Loucy (cell line): ENCODE measurements at regions not wholly inside any gene's neighbourhood (a gene's known extent, or its start where the extent isn't known, plus 50 kb on each side); places are given as distances from the start of the nearest gene placed in this dataset.
A peak's percentile ranks its signal among the peaks of the same experiment; 100 is the strongest.

Experiments used
- H2AFZ ChIP-seq: fragments of 200-600 bp; sonication (generic); 2 replicates; pipeline ENCODE4 v1.6.0; 2016; ENCODE audit warnings: antibody characterized with exemption, mild to moderate bottlenecking, low read length, moderate library complexity
- H3F3A ChIP-seq: fragments of 200-600 bp; 2 replicates; pipeline ENCODE4 v1.6.0; 2016; ENCODE audit warnings: antibody characterized with exemption, low read depth, mild to moderate bottlenecking
- H3K27me3 ChIP-seq: fragments of 200-600 bp; sonication (generic); 2 replicates; pipeline ENCODE4 v1.6.1; 2014; ENCODE audit warnings: low read length, mild to moderate bottlenecking; ENCODE audit not compliant: insufficient read depth, poor library complexity, severe bottlenecking
- H3K36me3 ChIP-seq: fragments of 200-600 bp; sonication (generic); 2 replicates; pipeline ENCODE4 v1.6.1; 2016; ENCODE audit warnings: low read length; ENCODE audit not compliant: insufficient read depth
- H3K4me1 ChIP-seq: fragments of 200-600 bp; sonication (generic); 2 replicates; pipeline ENCODE4 v1.5.1; 2014; ENCODE audit warnings: low read length, mild to moderate bottlenecking; ENCODE audit not compliant: insufficient read depth, poor library complexity, severe bottlenecking
- H3K4me2 ChIP-seq: fragments of 200-600 bp; sonication (generic); 2 replicates; pipeline ENCODE4 v1.6.0; 2014; ENCODE audit warnings: antibody characterized with exemption, low read length, low read depth, mild to moderate bottlenecking; ENCODE audit not compliant: poor library complexity, severe bottlenecking
- H3K4me3 ChIP-seq: fragments of 200-600 bp; sonication (generic); 2 replicates; pipeline ENCODE4 v1.5.1; 2014; ENCODE audit warnings: low read length, mild to moderate bottlenecking, mixed read lengths; ENCODE audit not compliant: poor library complexity, severe bottlenecking
- H3K79me2 ChIP-seq: fragments of 200-600 bp; sonication (generic); 2 replicates; pipeline ENCODE4 v1.6.1; 2014; ENCODE audit warnings: low read length; ENCODE audit not compliant: insufficient read depth
- H3K9ac ChIP-seq: fragments of 200-600 bp; sonication (generic); 2 replicates; pipeline ENCODE4 v1.6.0; 2014; ENCODE audit warnings: mild to moderate bottlenecking, low read depth, low read length, moderate library complexity; ENCODE audit not compliant: poor library complexity, severe bottlenecking
- H3K9me2 ChIP-seq: fragments of 200-600 bp; sonication (generic); replicated peaks from 2 replicates; pipeline ENCODE4 v1.6.1; 2016; ENCODE audit warnings: low read depth, low read length, mixed read lengths
- H3K9me3 ChIP-seq: fragments of 200-600 bp; sonication (generic); 2 replicates; pipeline ENCODE4 v1.6.1; 2014; ENCODE audit warnings: mild to moderate bottlenecking, antibody characterized with exemption, low read length, low read depth; ENCODE audit not compliant: insufficient read depth
- H4K20me1 ChIP-seq: fragments of 200-600 bp; sonication (generic); 2 replicates; pipeline ENCODE4 v1.6.0; 2014; ENCODE audit warnings: antibody characterized with exemption, low read length, mild to moderate bottlenecking; ENCODE audit not compliant: insufficient read depth, poor library complexity, severe bottlenecking
- CTCF ChIP-seq: fragments of 200-600 bp; sonication (generic); conservative IDR thresholded peaks from 2 replicates; pipeline ENCODE4 v1.5.1; 2014; ENCODE audit warnings: mild to moderate bottlenecking, antibody characterized with exemption, low read length
- EZH2phosphoT487 ChIP-seq: fragments of 200-600 bp; IDR thresholded peaks from 2 replicates; pipeline ENCODE4 v1.6.1; 2018; ENCODE audit warnings: antibody characterized with exemption, mild to moderate bottlenecking, moderate library complexity, borderline replicate concordance

GRCh38 chr1:148296511-148296910 lies 144.4 kb upstream of the NBPF11 start:
- no peaks in the 10 kb centered on the region for H3K27me3 ChIP-seq
- no peaks in the 10 kb centered on the region for H4K20me1 ChIP-seq
- no peak overlapping the region for H2AFZ ChIP-seq
- no peaks in the 10 kb centered on the region for H3K9me3 ChIP-seq
- no peaks in the 10 kb centered on the region for H3K36me3 ChIP-seq
- H3K9ac ChIP-seq = no peak overlapping the region
- H3K79me2 ChIP-seq = no peaks in the 10 kb centered on the region
- no peak for TF ChIP-seq EZH2phosphoT487
- no peaks in the 10 kb centered on the region for H3F3A ChIP-seq
- H3K4me1 ChIP-seq = peaks cover 23% of the 10 kb centered on the region
- H3K9me2 ChIP-seq = no peaks in the 10 kb centered on the region
- H3K4me3 ChIP-seq = no peak overlapping the region
- H3K4me2 ChIP-seq = no peak overlapping the region

GRCh38 chr1:148294116-148294807 lies 142.2 kb upstream of the NBPF11 start:
- Histone ChIP-seq H3K4me2 (peak overlapping the region; percentile 52), H3K27me3 (no peaks in the 10 kb centered on the region), H3K4me3 (no peak overlapping the region)

GRCh38 chr1:148293651-148294050 lies 141.6 kb upstream of the NBPF11 start:
- Histone ChIP-seq H3K4me1 (peaks cover 23% of the 10 kb centered on the region), H3K4me2 (peak overlapping the region; percentile 52), H4K20me1 (no peaks in the 10 kb centered on the region), H3K4me3 (peak overlapping the region; percentile 6), H3F3A (no peaks in the 10 kb centered on the region), H2AFZ (no peak overlapping the region), H3K79me2 (no peaks in the 10 kb centered on the region), H3K9me3 (no peaks in the 10 kb centered on the region), H3K27me3 (no peaks in the 10 kb centered on the region), H3K9me2 (no peaks in the 10 kb centered on the region), H3K36me3 (no peaks in the 10 kb centered on the region), H3K9ac (no peak overlapping the region)
- TF ChIP-seq CTCF = no peak

More at GRCh38 chr1:148294116-148294807, 142.2 kb upstream of the NBPF11 start:
- no peaks in the 10 kb centered on the region for H3K36me3 ChIP-seq
- H3K79me2 ChIP-seq = no peaks in the 10 kb centered on the region
- no peaks in the 10 kb centered on the region for H3K9me2 ChIP-seq
- no peak overlapping the region for H2AFZ ChIP-seq
- TF ChIP-seq CTCF (no peak), EZH2phosphoT487 (no peak)
- H3K9ac ChIP-seq = no peak overlapping the region
- H3F3A ChIP-seq = no peaks in the 10 kb centered on the region
- H3K4me1 ChIP-seq = peaks cover 23% of the 10 kb centered on the region
- no peaks in the 10 kb centered on the region for H4K20me1 ChIP-seq
- no peaks in the 10 kb centered on the region for H3K9me3 ChIP-seq

- Histone ChIP-seq H3K9ac (no peak overlapping the region), H3K4me2 (peak overlapping the region; percentile 52), H3K9me2 (no peaks in the 10 kb centered on the region), H3F3A (no peaks in the 10 kb centered on the region), H2AFZ (no peak overlapping the region), H3K36me3 (no peaks in the 10 kb centered on the region), H3K4me1 (peaks cover 23% of the 10 kb centered on the region), H3K27me3 (no peaks in the 10 kb centered on the region), H3K79me2 (no peaks in the 10 kb centered on the region), H4K20me1 (no peaks in the 10 kb centered on the region), H3K4me3 (no peak overlapping the region), H3K9me3 (no peaks in the 10 kb centered on the region)
- TF ChIP-seq EZH2phosphoT487 (no peak), CTCF (no peak)
Measured at GRCh38 chr1:148292915-148293314, 140.8 kb upstream of the NBPF11 start.
